ENCODE measurements at regions not wholly inside any gene's neighbourhood (a gene's known extent, or its start where the extent isn't known, plus 50 kb on each side); places are given as distances from the start of the nearest gene placed in this dataset.
"Not testable (repeated sequence)": the region's sequence is repeated elsewhere in the genome, so short reads cannot be mapped to it uniquely, and the experiment has no call there.

- no peak for DNase-seq
Observed at GRCh38 chr12:124131659-124132058, 158.6 kb downstream of the ZNF664 start.

GRCh38 chr12:124132530-124132929 is 159.5 kb downstream of the ZNF664 start:
- no peak for DNase-seq

- no peak for DNase-seq
Observed at GRCh38 chr12:124136796-124137195, 158.1 kb upstream of the RFLNA start.

GRCh38 chr12:124140944-124141486 is 153.9 kb upstream of the RFLNA start:
- no peak for DNase-seq

- not testable (repeated sequence) for DNase-seq
Observed at GRCh38 chr12:124141611-124142010, 153.3 kb upstream of the RFLNA start.

- no peak for DNase-seq
Observed at GRCh38 chr12:124142395-124143035, 152.4 kb upstream of the RFLNA start.

GRCh38 chr12:124143726-124144125 is 151.2 kb upstream of the RFLNA start:
- no peak for DNase-seq

- DNase-seq, result no peak
Observed at GRCh38 chr12:124144531-124145194, 150.2 kb upstream of the RFLNA start.

GRCh38 chr12:124147027-124147426 is 147.9 kb upstream of the RFLNA start:
- no peak for DNase-seq

GRCh38 chr12:124147575-124147974 is 147.3 kb upstream of the RFLNA start:
- DNase-seq, result no peak

GRCh38 chr12:124148481-124149273 is 146.2 kb upstream of the RFLNA start:
- no peak for DNase-seq

GRCh38 chr12:124149287-124149686 is 145.6 kb upstream of the RFLNA start:
- no peak for DNase-seq

- DNase-seq, result no peak
Observed at GRCh38 chr12:124150168-124150567, 144.7 kb upstream of the RFLNA start.

- no peak for DNase-seq
Observed at GRCh38 chr12:124151583-124151982, 143.3 kb upstream of the RFLNA start.

GRCh38 chr12:124152731-124153130 is 142.2 kb upstream of the RFLNA start:
- DNase-seq, result no peak

GRCh38 chr12:124153392-124153791 is 141.5 kb upstream of the RFLNA start:
- no peak for DNase-seq

GRCh38 chr12:124157406-124157805 is 137.5 kb upstream of the RFLNA start:
- DNase-seq, result no peak

GRCh38 chr12:124159655-124160054 is 135.2 kb upstream of the RFLNA start:
- DNase-seq, result no peak

- no peak for DNase-seq
Observed at GRCh38 chr12:124160097-124160756, 134.7 kb upstream of the RFLNA start.

- not testable (repeated sequence) for DNase-seq
Observed at GRCh38 chr12:124161402-124161801, 133.5 kb upstream of the RFLNA start.

GRCh38 chr12:124162151-124163110 is 132.5 kb upstream of the RFLNA start:
- no peak for DNase-seq

GRCh38 chr12:124165695-124166094 is 129.2 kb upstream of the RFLNA start:
- DNase-seq, result no peak

Data from NCI-H2029 treated with DMSO at 0.1 percent for 48 hours (cell line).